ENCODE measurements at regions not wholly inside any gene's neighbourhood (a gene's known extent, or its start where the extent isn't known, plus 50 kb on each side); places are given as distances from the start of the nearest gene placed in this dataset.

DNA sequence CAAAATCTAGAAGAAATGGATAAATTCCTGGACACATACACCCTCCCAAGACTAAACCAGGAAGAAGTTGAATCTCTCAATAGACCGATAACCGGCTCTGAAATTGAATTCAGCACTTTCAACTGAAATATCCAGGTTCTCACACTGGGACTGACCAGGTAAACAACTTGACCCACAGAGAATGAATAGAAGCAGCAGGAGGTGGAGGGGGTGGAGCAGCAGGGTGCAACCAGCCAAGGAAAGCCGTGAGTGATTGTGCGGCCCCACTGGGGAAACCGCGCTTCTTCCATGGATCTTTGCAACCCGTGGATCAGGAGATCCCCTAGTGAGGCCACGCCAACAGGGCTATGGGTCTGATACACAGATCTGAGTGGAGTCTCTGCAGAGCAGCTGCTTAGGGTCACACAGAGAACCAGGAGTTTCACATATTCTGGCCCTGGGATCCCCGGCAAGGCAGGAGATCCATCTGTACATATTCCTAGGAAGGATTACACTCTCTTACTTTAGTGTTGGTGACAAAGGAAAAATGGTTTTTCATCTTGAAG lies 181.5 kb downstream of the SLCO4C1 start (continued):
- TF ChIP-seq, protein P1, sequence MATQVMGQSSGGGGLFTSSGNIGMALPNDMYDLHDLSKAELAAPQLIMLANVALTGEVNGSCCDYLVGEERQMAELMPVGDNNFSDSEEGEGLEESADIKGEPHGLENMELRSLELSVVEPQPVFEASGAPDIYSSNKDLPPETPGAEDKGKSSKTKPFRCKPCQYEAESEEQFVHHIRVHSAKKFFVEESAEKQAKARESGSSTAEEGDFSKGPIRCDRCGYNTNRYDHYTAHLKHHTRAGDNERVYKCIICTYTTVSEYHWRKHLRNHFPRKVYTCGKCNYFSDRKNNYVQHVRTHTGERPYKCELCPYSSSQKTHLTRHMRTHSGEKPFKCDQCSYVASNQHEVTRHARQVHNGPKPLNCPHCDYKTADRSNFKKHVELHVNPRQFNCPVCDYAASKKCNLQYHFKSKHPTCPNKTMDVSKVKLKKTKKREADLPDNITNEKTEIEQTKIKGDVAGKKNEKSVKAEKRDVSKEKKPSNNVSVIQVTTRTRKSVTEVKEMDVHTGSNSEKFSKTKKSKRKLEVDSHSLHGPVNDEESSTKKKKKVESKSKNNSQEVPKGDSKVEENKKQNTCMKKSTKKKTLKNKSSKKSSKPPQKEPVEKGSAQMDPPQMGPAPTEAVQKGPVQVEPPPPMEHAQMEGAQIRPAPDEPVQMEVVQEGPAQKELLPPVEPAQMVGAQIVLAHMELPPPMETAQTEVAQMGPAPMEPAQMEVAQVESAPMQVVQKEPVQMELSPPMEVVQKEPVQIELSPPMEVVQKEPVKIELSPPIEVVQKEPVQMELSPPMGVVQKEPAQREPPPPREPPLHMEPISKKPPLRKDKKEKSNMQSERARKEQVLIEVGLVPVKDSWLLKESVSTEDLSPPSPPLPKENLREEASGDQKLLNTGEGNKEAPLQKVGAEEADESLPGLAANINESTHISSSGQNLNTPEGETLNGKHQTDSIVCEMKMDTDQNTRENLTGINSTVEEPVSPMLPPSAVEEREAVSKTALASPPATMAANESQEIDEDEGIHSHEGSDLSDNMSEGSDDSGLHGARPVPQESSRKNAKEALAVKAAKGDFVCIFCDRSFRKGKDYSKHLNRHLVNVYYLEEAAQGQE (IDR thresholded peaks at IDR 0.05), result no peak
- TF ChIP-seq EGR1 (IDR thresholded peaks at IDR 0.05; ENCODE audit: low read depth in 2 of 2), result no peak
- TF ChIP-seq SP1 (IDR thresholded peaks at IDR 0.05), result no peak
- TF ChIP-seq YY1 (IDR thresholded peaks at IDR 0.05), result no peak

DNA sequence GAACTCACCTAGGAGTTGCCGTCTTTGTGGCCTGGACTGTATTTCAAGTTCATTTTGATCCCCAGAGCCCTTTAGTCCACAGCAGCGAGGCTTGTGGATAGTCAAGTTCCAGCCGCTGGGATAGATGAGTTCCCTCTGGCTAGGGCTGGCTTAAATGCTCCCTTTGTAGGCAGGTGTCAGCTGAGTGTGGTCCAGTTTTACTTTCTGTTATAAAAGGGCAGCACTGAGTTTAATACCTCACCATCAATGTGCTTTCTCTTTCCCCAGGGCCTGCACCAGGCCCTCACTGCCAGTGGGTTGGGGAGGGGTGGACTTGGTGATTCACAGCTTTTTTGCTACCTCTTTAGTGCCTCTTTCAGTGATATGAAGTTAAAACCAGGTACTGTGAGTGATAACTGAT lies 188.2 kb downstream of the SLCO4C1 start:
- no peak overlapping the region for H3K9ac ChIP-seq (ENCODE audit: low read depth in 1 of 2, low read length in 2 of 2)
- no peaks in the 10 kb centered on the region for H3K27me3 ChIP-seq (ENCODE audit: control insufficient read depth in 4 of 4, insufficient read depth in 4 of 4, low read length in 3 of 4)
- no peak overlapping the region for H3K4me3 ChIP-seq (ENCODE audit: low read depth in 1 of 3, low read length in 3 of 3)
- TF ChIP-seq NR2F2 (IDR thresholded peaks at IDR 0.05) (no peak), YY1 (IDR thresholded peaks at IDR 0.05) (no peak), FOXA2 (IDR thresholded peaks at IDR 0.05) (no peak), HNF4G (IDR thresholded peaks at IDR 0.05) (no peak), RAD21 (IDR thresholded peaks at IDR 0.05) (no peak)
- TF ChIP-seq, protein P1 (IDR thresholded peaks at IDR 0.05), result no peak
- TF ChIP-seq, protein P2, sequence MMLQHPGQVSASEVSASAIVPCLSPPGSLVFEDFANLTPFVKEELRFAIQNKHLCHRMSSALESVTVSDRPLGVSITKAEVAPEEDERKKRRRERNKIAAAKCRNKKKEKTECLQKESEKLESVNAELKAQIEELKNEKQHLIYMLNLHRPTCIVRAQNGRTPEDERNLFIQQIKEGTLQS (IDR thresholded peaks at IDR 0.05), result no peak
- no peaks in the 10 kb centered on the region for H3K4me1 ChIP-seq (ENCODE audit: control insufficient read depth in 4 of 4, insufficient read depth in 4 of 4, low read length in 3 of 4)
- H3K36me3 ChIP-seq (ENCODE audit: control insufficient read depth in 4 of 4, insufficient read depth in 3 of 4, low read depth in 1 of 4, low read length in 3 of 4), result no peaks in the 10 kb centered on the region
- WGBS, result 91% methylated on average over 3 of the region's 3 CpGs
- no peaks in the 10 kb centered on the region for H3K9me3 ChIP-seq (ENCODE audit: control insufficient read depth in 4 of 4, low read length in 3 of 4)
- no peak for DNase-seq (ENCODE audit: low spot score)
- no peak overlapping the region for H3K27ac ChIP-seq (ENCODE audit: low read depth in 1 of 2, low read length in 2 of 2)

DNA sequence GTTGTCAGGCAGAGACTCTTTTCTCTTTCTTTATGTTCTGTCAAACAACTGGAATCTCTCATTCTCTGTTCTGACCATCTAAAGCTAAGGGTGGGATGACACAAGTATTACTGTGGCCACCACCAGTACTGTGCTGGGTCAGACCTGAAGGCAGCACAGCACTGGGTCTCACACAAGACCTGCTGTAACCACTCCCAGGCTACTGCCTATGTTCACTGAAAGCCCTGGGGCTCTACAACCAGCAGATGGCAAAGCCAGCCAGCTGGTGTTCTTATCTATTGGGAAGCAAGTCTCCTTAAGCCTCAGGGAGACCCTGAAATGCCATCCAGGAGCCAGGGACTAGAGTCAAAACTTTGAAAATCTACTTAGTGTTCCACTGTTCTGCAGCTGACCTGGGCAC lies 189.5 kb downstream of the SLCO4C1 start:
- no peaks in the 10 kb centered on the region for H3K36me3 ChIP-seq (ENCODE audit: control insufficient read depth in 4 of 4, insufficient read depth in 3 of 4, low read depth in 1 of 4, low read length in 3 of 4)
- no peaks in the 10 kb centered on the region for H3K9me3 ChIP-seq (ENCODE audit: control insufficient read depth in 4 of 4, low read length in 3 of 4)
- no peak overlapping the region for H3K27ac ChIP-seq (ENCODE audit: low read depth in 1 of 2, low read length in 2 of 2)
- no peak for DNase-seq (ENCODE audit: low spot score)
- H3K27me3 ChIP-seq (ENCODE audit: control insufficient read depth in 4 of 4, insufficient read depth in 4 of 4, low read length in 3 of 4), result no peaks in the 10 kb centered on the region
- H3K4me3 ChIP-seq (ENCODE audit: low read depth in 1 of 3, low read length in 3 of 3), result no peak overlapping the region
- no peak overlapping the region for H3K9ac ChIP-seq (ENCODE audit: low read depth in 1 of 2, low read length in 2 of 2)
- no peaks in the 10 kb centered on the region for H3K4me1 ChIP-seq (ENCODE audit: control insufficient read depth in 4 of 4, insufficient read depth in 4 of 4, low read length in 3 of 4)
- TF ChIP-seq, protein P3, sequence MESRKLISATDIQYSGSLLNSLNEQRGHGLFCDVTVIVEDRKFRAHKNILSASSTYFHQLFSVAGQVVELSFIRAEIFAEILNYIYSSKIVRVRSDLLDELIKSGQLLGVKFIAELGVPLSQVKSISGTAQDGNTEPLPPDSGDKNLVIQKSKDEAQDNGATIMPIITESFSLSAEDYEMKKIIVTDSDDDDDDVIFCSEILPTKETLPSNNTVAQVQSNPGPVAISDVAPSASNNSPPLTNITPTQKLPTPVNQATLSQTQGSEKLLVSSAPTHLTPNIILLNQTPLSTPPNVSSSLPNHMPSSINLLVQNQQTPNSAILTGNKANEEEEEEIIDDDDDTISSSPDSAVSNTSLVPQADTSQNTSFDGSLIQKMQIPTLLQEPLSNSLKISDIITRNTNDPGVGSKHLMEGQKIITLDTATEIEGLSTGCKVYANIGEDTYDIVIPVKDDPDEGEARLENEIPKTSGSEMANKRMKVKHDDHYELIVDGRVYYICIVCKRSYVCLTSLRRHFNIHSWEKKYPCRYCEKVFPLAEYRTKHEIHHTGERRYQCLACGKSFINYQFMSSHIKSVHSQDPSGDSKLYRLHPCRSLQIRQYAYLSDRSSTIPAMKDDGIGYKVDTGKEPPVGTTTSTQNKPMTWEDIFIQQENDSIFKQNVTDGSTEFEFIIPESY (IDR thresholded peaks at IDR 0.05), result no peak
- TF ChIP-seq EGR1 (IDR thresholded peaks at IDR 0.05; ENCODE audit: low read depth in 2 of 2), result no peak
- TF ChIP-seq, protein P2 (IDR thresholded peaks at IDR 0.05), result no peak
- TF ChIP-seq NR2F2 (IDR thresholded peaks at IDR 0.05), result no peak
- no peak for TF ChIP-seq HNF4G (IDR thresholded peaks at IDR 0.05)
- TF ChIP-seq RXRA (IDR thresholded peaks at IDR 0.05), result no peak
- TF ChIP-seq TAF1 (conservative IDR thresholded peaks at IDR 0.05), result no peak
- TF ChIP-seq, protein P4, sequence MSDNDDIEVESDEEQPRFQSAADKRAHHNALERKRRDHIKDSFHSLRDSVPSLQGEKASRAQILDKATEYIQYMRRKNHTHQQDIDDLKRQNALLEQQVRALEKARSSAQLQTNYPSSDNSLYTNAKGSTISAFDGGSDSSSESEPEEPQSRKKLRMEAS (IDR thresholded peaks at IDR 0.05), result no peak
- no peak for TF ChIP-seq SP1 (IDR thresholded peaks at IDR 0.05)
- TF ChIP-seq, protein P1 (IDR thresholded peaks at IDR 0.05), result no peak
- TF ChIP-seq YY1 (IDR thresholded peaks at IDR 0.05), result no peak
- TF ChIP-seq FOXA1 (IDR thresholded peaks at IDR 0.05), result no peak
- no peak for TF ChIP-seq GABPA (IDR thresholded peaks at IDR 0.05 in 1 of 2, conservative IDR thresholded peaks at IDR 0.05 in 1 of 2)
- TF ChIP-seq HNF4A (conservative IDR thresholded peaks at IDR 0.05), result no peak

Data from liver (tissue), 7 donors.